Vagina (tissue), 2 donors: ENCODE measurements at regions not wholly inside any gene's neighbourhood (a gene's known extent, or its start where the extent isn't known, plus 50 kb on each side); places are given as distances from the start of the nearest gene placed in this dataset.

ENCODE experiments used
- CTCF ChIP-seq, 3 experiments: fragments of 450-650 bp in 2 of 3; fragments of 200-600 bp in 1 of 3; sonication (generic) in 1 of 3; IDR thresholded peaks; one replicate each; pipeline ENCODE4 v1.5.1; 2017 to 2019; ENCODE audit warnings: antibody characterized with exemption in 3 of 3, mild to moderate bottlenecking in 2 of 3, moderate library complexity in 2 of 3
- POLR2A ChIP-seq, 2 donors: fragments of 450-650 bp; IDR thresholded peaks; one replicate each; pipeline ENCODE4 v1.6.1; 2017; ENCODE audit warnings: antibody characterized with exemption in 2 of 2, mild to moderate bottlenecking in 2 of 2, moderate library complexity in 2 of 2
- POLR2AphosphoS5 ChIP-seq, 2 donors: sonication (generic); formaldehyde crosslinking; IDR thresholded peaks; one replicate each; pipeline ENCODE4 v1.9.0; 2017; ENCODE audit warnings: antibody characterized with exemption in 2 of 2, mild to moderate bottlenecking in 2 of 2, low read depth in 1 of 2; ENCODE audit not compliant: insufficient read depth in 1 of 2

GRCh38 chr6:22958677-22959076 is 389.3 kb downstream of the HDGFL1 start:
- TF ChIP-seq CTCF (IDR thresholded peaks at IDR 0.05) (no peak), POLR2AphosphoS5 (IDR thresholded peaks at IDR 0.05; ENCODE audit: insufficient read depth in 1 of 2, low read depth in 1 of 2) (no peak), POLR2A (IDR thresholded peaks at IDR 0.05) (no peak)
